ENCODE measurements at regions not wholly inside any gene's neighbourhood (a gene's known extent, or its start where the extent isn't known, plus 50 kb on each side); places are given as distances from the start of the nearest gene placed in this dataset.
"Not testable (repeated sequence)": the region's sequence is repeated elsewhere in the genome, so short reads cannot be mapped to it uniquely, and the experiment has no call there.

- not testable (repeated sequence) for H2AFZ ChIP-seq (ENCODE audit: low read depth, low read length); H3K4me3 ChIP-seq (ENCODE audit: low read length); H3K9me3 ChIP-seq (ENCODE audit: low read length); H3K27me3 ChIP-seq (ENCODE audit: insufficient read depth, low read length); H3K4me1 ChIP-seq (ENCODE audit: insufficient read depth, low read length); H3K36me3 ChIP-seq (ENCODE audit: insufficient read depth, low read length)
Observed at GRCh38 chr4:179365932-179366331, 1923.7 kb upstream of the AGA start.

- no peaks in the 10 kb centered on the region for H3K36me3 ChIP-seq (ENCODE audit: insufficient read depth, low read length)
- no peak overlapping the region for H3K4me3 ChIP-seq (ENCODE audit: low read length)
- H3K9me3 ChIP-seq (ENCODE audit: low read length) = no peaks in the 10 kb centered on the region
- no peaks in the 10 kb centered on the region for H3K27me3 ChIP-seq (ENCODE audit: insufficient read depth, low read length)
- H3K4me1 ChIP-seq (ENCODE audit: insufficient read depth, low read length) = no peaks in the 10 kb centered on the region
- H2AFZ ChIP-seq (ENCODE audit: low read depth, low read length) = no peak overlapping the region
Observed at GRCh38 chr4:179372242-179372641, 1930.0 kb upstream of the AGA start.

- H2AFZ ChIP-seq (ENCODE audit: low read depth, low read length) = no peak overlapping the region
- no peaks in the 10 kb centered on the region for H3K27me3 ChIP-seq (ENCODE audit: insufficient read depth, low read length)
- no peaks in the 10 kb centered on the region for H3K4me1 ChIP-seq (ENCODE audit: insufficient read depth, low read length)
- H3K9me3 ChIP-seq (ENCODE audit: low read length) = no peaks in the 10 kb centered on the region
- no peak overlapping the region for H3K4me3 ChIP-seq (ENCODE audit: low read length)
- no peaks in the 10 kb centered on the region for H3K36me3 ChIP-seq (ENCODE audit: insufficient read depth, low read length)
Observed at GRCh38 chr4:179372746-179373145, 1930.5 kb upstream of the AGA start.

GRCh38 chr4:179378847-179379246 is 1936.6 kb upstream of the AGA start:
- H3K4me3 ChIP-seq (ENCODE audit: low read length); H3K9me3 ChIP-seq (ENCODE audit: low read length); H3K27me3 ChIP-seq (ENCODE audit: insufficient read depth, low read length); H2AFZ ChIP-seq (ENCODE audit: low read depth, low read length); H3K36me3 ChIP-seq (ENCODE audit: insufficient read depth, low read length); H3K4me1 ChIP-seq (ENCODE audit: insufficient read depth, low read length): not testable (repeated sequence)

- no peak overlapping the region for H3K4me3 ChIP-seq (ENCODE audit: low read length)
- H3K9me3 ChIP-seq (ENCODE audit: low read length) = no peaks in the 10 kb centered on the region
- H3K27me3 ChIP-seq (ENCODE audit: insufficient read depth, low read length) = no peaks in the 10 kb centered on the region
- H2AFZ ChIP-seq (ENCODE audit: low read depth, low read length) = no peak overlapping the region
- H3K4me1 ChIP-seq (ENCODE audit: insufficient read depth, low read length) = no peaks in the 10 kb centered on the region
- H3K36me3 ChIP-seq (ENCODE audit: insufficient read depth, low read length) = no peaks in the 10 kb centered on the region
Observed at GRCh38 chr4:179392787-179393186, 1950.5 kb upstream of the AGA start.

- no peaks in the 10 kb centered on the region for H3K36me3 ChIP-seq (ENCODE audit: insufficient read depth, low read length)
- no peak overlapping the region for H2AFZ ChIP-seq (ENCODE audit: low read depth, low read length)
- H3K9me3 ChIP-seq (ENCODE audit: low read length) = no peaks in the 10 kb centered on the region
- no peaks in the 10 kb centered on the region for H3K4me1 ChIP-seq (ENCODE audit: insufficient read depth, low read length)
- H3K4me3 ChIP-seq (ENCODE audit: low read length) = no peak overlapping the region
- no peaks in the 10 kb centered on the region for H3K27me3 ChIP-seq (ENCODE audit: insufficient read depth, low read length)
Observed at GRCh38 chr4:179398414-179398813, 1956.2 kb upstream of the AGA start.

- Histone ChIP-seq H3K27me3 (ENCODE audit: insufficient read depth, low read length) (no peaks in the 10 kb centered on the region), H3K4me3 (ENCODE audit: low read length) (no peak overlapping the region), H3K36me3 (ENCODE audit: insufficient read depth, low read length) (no peaks in the 10 kb centered on the region), H3K9me3 (ENCODE audit: low read length) (no peaks in the 10 kb centered on the region), H3K4me1 (ENCODE audit: insufficient read depth, low read length) (no peaks in the 10 kb centered on the region), H2AFZ (ENCODE audit: low read depth, low read length) (no peak overlapping the region)
Observed at GRCh38 chr4:179399054-179399782, 1957.0 kb upstream of the AGA start.

- Histone ChIP-seq H3K9me3 (ENCODE audit: low read length) (no peaks in the 10 kb centered on the region), H3K36me3 (ENCODE audit: insufficient read depth, low read length) (no peaks in the 10 kb centered on the region), H3K4me1 (ENCODE audit: insufficient read depth, low read length) (peaks cover 6% of the 10 kb centered on the region), H3K4me3 (ENCODE audit: low read length) (no peak overlapping the region), H2AFZ (ENCODE audit: low read depth, low read length) (no peak overlapping the region), H3K27me3 (ENCODE audit: insufficient read depth, low read length) (no peaks in the 10 kb centered on the region)
Observed at GRCh38 chr4:179415037-179415846, 1973.0 kb upstream of the AGA start.

- no peaks in the 10 kb centered on the region for H3K27me3 ChIP-seq (ENCODE audit: insufficient read depth, low read length)
- H3K4me3 ChIP-seq (ENCODE audit: low read length) = no peak overlapping the region
- peaks cover 6% of the 10 kb centered on the region for H3K4me1 ChIP-seq (ENCODE audit: insufficient read depth, low read length)
- H3K36me3 ChIP-seq (ENCODE audit: insufficient read depth, low read length) = no peaks in the 10 kb centered on the region
- no peak overlapping the region for H2AFZ ChIP-seq (ENCODE audit: low read depth, low read length)
- no peaks in the 10 kb centered on the region for H3K9me3 ChIP-seq (ENCODE audit: low read length)
Observed at GRCh38 chr4:179415847-179416223, 1973.6 kb upstream of the AGA start.

- peaks cover 6% of the 10 kb centered on the region for H3K4me1 ChIP-seq (ENCODE audit: insufficient read depth, low read length)
- H2AFZ ChIP-seq (ENCODE audit: low read depth, low read length) = no peak overlapping the region
- H3K27me3 ChIP-seq (ENCODE audit: insufficient read depth, low read length) = no peaks in the 10 kb centered on the region
- H3K36me3 ChIP-seq (ENCODE audit: insufficient read depth, low read length) = no peaks in the 10 kb centered on the region
- H3K9me3 ChIP-seq (ENCODE audit: low read length) = no peaks in the 10 kb centered on the region
- H3K4me3 ChIP-seq (ENCODE audit: low read length) = no peak overlapping the region
Observed at GRCh38 chr4:179417357-179417756, 1975.1 kb upstream of the AGA start.

- Histone ChIP-seq H3K36me3 (ENCODE audit: insufficient read depth, low read length) (no peaks in the 10 kb centered on the region), H2AFZ (ENCODE audit: low read depth, low read length) (no peak overlapping the region), H3K27me3 (ENCODE audit: insufficient read depth, low read length) (no peaks in the 10 kb centered on the region), H3K9me3 (ENCODE audit: low read length) (no peaks in the 10 kb centered on the region), H3K4me3 (ENCODE audit: low read length) (no peak overlapping the region), H3K4me1 (ENCODE audit: insufficient read depth, low read length) (no peaks in the 10 kb centered on the region)
Observed at GRCh38 chr4:179437962-179438361, 1995.7 kb upstream of the AGA start.

GRCh38 chr4:179441596-179441995 is 1999.4 kb upstream of the AGA start:
- no peaks in the 10 kb centered on the region for H3K27me3 ChIP-seq (ENCODE audit: insufficient read depth, low read length)

GRCh38 chr4:179447308-179447707 is 2005.1 kb upstream of the AGA start:
- no peak overlapping the region for H3K4me3 ChIP-seq (ENCODE audit: low read length)
- no peaks in the 10 kb centered on the region for H3K9me3 ChIP-seq (ENCODE audit: low read length)
- H2AFZ ChIP-seq (ENCODE audit: low read depth, low read length) = no peak overlapping the region
- no peaks in the 10 kb centered on the region for H3K4me1 ChIP-seq (ENCODE audit: insufficient read depth, low read length)
- no peaks in the 10 kb centered on the region for H3K27me3 ChIP-seq (ENCODE audit: insufficient read depth, low read length)
- no peaks in the 10 kb centered on the region for H3K36me3 ChIP-seq (ENCODE audit: insufficient read depth, low read length)

More at GRCh38 chr4:179441596-179441995, 1999.4 kb upstream of the AGA start:
- no peaks in the 10 kb centered on the region for H3K36me3 ChIP-seq (ENCODE audit: insufficient read depth, low read length)
- H3K4me3 ChIP-seq (ENCODE audit: low read length) = no peak overlapping the region
- H2AFZ ChIP-seq (ENCODE audit: low read depth, low read length) = no peak overlapping the region
- H3K9me3 ChIP-seq (ENCODE audit: low read length) = no peaks in the 10 kb centered on the region
- no peaks in the 10 kb centered on the region for H3K4me1 ChIP-seq (ENCODE audit: insufficient read depth, low read length)

All from neuron (in vitro differentiated cells).